ENCODE measurements at regions not wholly inside any gene's neighbourhood (a gene's known extent, or its start where the extent isn't known, plus 50 kb on each side); places are given as distances from the start of the nearest gene placed in this dataset.

DNA sequence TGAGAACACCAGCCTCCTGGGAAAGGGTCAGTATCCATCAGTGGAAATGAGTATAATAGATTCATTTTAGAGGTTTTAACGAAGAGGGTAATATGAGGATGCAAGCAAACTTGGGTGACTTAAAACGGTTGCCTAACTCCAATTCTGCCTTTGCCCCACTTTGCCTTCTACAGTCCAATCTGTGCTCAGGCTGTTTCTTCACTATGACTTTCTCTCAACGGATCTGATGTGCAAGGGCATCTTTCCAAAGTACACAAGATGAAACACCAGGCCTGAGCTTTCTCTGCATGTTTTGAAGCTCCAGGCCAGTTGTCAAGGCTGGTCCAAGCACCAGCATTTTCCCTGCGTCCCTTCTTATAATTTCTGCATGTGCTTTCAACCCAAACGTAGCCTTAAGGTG is 68.0 kb upstream of the TMEM164 start:
- DNase-seq = no peak

DNA sequence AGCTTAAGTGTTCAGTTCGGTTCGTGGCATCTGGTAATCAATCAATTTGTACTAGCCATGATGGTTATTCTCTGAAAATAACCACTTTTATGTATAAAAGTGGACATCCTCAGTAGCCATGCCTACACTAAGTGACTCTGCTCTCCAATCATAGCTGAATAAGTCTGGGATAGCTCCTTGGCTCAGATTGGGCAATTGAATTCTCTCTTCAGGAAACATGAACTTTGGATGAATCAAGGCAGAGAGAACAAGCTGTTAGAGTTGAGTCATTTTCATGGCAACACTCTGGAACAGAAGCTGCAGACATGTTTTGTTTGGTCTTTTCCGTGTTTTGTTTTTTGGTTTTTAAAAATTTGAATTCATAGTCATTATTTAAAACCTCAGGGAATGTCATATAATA is 66.8 kb upstream of the TMEM164 start:
- no peak for DNase-seq

DNA sequence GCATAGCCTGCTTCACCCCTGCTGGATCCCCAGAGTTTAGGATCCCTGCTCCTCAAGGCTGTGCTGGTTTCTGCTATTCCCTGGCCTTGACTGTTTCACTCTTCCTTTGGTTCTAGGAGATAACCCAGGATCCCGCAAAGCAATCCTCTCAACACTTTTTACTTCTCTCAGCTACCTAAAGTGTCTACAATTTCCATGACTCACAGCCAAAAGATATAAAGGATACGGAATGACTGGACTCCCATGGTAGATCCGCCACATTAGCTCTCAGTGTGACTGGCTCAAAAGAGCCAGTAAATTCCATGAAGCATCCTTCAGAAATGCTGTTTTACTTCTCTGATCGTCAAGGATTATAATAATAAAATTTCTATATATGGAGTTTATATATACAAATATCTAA is 66.3 kb upstream of the TMEM164 start:
- DNase-seq = no peak

DNA sequence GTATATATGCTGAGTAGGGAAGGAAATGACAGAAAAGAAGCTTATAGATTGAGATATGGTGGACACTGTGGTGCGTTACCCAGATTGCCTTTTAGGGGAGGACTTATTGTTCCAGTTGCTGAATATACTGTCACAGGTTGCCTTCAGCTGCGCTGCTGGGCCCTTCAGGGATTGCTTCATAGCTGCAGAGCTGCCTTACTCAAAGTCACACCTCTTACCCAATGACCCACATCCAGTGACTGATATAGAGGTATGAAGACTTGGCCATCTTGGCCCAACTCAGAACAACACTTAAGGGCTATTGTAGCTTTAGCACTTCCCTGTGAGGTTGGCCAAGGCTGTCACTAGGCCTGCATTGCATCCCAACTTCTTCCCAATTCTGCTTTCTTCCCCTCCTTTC is 63.4 kb upstream of the TMEM164 start:
- DNase-seq = no peak

DNA sequence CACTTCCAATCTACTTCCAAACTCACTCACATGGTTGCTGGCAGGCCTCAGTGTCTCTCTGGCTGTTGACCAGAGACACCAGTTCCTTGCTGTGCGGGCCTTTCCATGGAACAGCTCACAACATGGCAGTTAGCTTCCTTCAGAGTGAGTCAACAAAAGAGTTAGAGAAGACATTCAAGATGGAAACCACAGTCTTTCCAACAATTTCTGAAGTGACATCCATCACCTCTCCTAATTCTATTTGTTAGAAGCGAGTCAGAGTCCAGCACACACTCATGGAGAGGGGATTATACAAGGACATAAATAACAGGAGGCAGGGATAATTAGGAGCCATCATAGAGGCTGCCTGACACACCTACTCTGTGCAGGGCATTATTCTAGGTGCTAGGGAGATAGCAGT is 62.5 kb upstream of the TMEM164 start:
- no peak for DNase-seq

DNA sequence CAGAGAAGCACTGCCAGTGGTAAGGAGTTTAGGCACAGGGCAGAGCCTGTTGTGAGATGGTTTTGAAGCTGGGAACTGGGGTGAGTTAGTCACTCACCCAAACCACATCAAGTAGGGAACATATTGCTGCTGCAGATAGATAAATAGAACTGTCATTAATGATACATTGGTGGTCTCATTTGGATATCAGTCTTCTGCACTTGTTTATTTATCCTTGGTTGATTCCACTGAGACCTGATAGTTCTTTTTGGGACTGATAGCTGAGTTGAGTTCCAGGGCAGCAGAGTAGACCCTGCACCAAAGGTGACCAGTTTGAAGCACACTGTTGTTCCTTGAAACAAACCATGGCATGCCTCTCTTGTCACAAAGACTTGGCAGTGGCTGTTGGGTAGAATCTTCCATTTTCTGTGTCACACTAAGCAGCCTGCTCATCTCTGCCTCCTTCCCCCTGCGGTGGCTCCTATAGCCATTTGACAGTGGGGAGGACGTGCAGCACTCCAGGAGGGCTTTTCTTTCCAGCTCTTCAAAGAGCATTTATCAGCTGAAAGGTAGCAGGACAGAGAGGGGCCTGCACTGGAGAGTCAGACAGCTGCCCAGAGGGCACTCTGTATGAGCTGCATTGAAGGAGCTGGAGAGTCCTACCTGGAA is 59.7 kb upstream of the TMEM164 start:
- DNase-seq = no peak

DNA sequence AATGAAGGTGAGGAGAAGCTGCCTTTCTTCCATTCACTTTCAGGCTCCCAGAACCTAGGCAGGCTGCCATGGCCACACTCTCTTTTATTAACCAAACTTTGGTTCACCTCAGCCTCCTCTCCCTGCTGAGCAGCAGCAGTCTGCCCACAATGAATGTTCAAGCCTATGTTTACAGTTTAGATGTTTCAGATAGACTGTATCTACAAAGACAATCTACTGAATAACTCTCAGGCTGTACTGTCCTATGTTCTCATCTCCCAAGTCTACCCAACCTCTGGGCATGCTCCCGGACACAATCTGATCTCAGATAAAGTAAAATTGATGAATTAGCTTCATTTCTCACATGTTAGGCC is 59.2 kb upstream of the TMEM164 start:
- DNase-seq = no peak

DNA sequence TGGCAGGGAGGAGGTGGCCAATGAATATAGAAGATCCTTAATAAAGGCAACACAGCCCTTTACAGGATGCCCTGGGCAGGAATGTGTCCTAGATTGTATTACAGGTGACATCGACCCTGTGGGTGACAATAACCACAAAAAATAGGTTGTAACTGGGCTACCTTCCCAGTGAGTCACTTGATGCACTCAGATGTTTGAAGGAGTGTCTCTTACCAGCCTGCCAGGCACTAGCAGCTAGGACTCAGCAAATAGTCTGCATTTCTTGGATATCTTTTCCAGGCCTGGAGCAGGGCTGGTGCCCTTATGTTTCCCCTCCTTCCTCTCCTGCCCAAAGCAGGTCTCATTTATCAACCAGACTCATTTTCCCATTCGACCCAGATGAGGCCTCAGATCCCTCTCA is 50.9 kb upstream of the TMEM164 start:
- no peak for DNase-seq

DNA sequence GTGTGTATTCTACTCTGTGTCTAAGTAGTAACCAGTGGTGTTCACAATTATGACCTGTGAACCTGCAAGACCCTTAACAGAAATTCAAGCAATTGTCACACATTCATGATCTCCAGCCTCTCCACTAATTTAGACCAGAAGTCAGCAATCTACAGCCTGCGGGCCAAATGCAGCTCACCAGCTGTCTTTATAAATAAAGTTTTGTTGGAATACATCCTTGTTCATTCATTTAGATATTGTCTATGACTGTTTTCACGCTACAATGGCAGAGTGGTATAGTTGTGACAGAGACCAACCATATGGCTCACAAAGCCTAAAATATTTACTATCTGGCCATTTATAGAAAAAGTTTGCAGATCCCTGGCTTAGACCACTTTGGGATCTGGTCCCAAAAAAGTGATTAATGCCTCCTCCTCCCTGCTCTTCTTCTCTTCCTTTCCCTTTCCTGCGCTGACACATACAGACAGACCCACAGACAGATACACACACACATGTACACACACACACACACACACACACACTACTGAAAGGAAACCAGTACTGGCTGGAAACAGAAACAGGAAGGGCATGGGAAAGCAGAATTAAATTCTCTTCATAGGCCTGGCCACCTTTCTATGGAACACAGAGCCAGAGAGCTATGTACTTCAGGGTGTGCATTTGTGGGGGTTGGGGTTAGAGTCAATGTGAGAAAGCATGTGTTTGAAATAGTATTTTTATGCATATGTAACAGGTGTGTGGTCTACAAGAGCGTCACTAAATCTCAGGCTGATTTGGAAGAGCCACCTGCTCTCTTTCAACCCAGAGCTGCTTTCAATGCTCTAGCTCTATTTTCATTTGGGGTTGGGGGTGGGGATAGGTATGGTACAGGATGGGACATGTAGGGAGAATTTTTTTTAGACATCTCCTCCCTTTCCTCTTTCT is 49.7 kb upstream of the TMEM164 start:
- no peak for DNase-seq

Data from GF-D8 (cell line).